ENCODE measurements at regions not wholly inside any gene's neighbourhood (a gene's known extent, or its start where the extent isn't known, plus 50 kb on each side); places are given as distances from the start of the nearest gene placed in this dataset.

DNA sequence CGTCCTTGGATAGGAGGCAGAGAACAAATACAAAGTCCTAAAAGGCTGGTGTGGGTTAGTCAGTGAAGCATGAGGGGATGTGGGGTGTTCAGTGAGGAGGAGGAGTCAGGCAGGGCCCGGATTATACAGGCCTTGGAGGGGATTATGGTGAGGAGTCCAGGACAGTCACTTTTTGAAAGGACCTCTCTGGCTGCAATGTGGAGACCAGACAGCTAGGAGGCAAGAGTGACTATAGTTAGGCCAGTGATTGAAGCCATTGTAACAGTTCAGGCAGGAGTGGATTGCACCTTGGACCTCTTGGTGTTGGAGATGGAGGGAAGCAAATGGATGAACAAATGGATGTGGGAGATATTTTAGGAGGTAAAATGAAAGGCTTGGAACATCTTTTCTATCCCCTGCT is 115.8 kb downstream of the C1orf94 start:
- no peaks in the 10 kb centered on the region for H3K36me3 ChIP-seq
- no peak for TF ChIP-seq EP300 (IDR thresholded peaks at IDR 0.05)
- no peak for TF ChIP-seq POLR2A (IDR thresholded peaks at IDR 0.05)
- TF ChIP-seq, protein P1, sequence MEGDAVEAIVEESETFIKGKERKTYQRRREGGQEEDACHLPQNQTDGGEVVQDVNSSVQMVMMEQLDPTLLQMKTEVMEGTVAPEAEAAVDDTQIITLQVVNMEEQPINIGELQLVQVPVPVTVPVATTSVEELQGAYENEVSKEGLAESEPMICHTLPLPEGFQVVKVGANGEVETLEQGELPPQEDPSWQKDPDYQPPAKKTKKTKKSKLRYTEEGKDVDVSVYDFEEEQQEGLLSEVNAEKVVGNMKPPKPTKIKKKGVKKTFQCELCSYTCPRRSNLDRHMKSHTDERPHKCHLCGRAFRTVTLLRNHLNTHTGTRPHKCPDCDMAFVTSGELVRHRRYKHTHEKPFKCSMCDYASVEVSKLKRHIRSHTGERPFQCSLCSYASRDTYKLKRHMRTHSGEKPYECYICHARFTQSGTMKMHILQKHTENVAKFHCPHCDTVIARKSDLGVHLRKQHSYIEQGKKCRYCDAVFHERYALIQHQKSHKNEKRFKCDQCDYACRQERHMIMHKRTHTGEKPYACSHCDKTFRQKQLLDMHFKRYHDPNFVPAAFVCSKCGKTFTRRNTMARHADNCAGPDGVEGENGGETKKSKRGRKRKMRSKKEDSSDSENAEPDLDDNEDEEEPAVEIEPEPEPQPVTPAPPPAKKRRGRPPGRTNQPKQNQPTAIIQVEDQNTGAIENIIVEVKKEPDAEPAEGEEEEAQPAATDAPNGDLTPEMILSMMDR (IDR thresholded peaks at IDR 0.05) = no peak
- 54 to 60% methylated on average over 2 of the region's 2 CpGs for WGBS, 2 donors
- H3K27me3 ChIP-seq = no peaks in the 10 kb centered on the region
- no peak overlapping the region for H3K27ac ChIP-seq
- H3K4me1 ChIP-seq = no peaks in the 10 kb centered on the region
- DNase-seq (ENCODE audit: low spot score in 2 of 2) = no peak
- H3K4me3 ChIP-seq = no peak overlapping the region
- no peaks in the 10 kb centered on the region for H3K9me3 ChIP-seq

DNA sequence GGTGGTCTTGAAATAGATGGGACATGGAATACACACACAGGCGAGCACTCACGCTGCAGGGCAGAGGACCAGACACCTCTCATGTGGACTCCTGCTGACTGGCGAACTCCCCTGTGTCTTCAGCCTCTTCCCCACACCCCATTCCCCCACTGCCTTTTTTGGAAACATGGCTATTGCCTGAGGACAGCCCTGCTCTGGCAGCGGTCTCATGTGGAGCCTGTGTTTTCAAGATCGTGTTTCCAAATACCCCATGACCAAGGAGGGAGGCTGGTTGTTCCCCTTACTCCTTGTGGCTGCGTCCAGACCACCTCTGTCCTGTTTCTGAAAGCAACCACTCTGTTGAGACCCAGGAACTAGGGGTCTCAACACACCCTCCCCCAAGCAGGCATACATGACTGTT is 119.4 kb downstream of the C1orf94 start:
- Histone ChIP-seq H3K4me1 (no peaks in the 10 kb centered on the region), H3K27me3 (no peaks in the 10 kb centered on the region), H3K9me3 (no peaks in the 10 kb centered on the region), H3K36me3 (no peaks in the 10 kb centered on the region), H3K27ac (no peak overlapping the region), H3K4me3 (no peak overlapping the region)
- no peak for DNase-seq (ENCODE audit: low spot score in 2 of 2)
- TF ChIP-seq, protein P1 (IDR thresholded peaks at IDR 0.05) = no peak
- TF ChIP-seq EP300 (IDR thresholded peaks at IDR 0.05) = no peak
- no peak for TF ChIP-seq POLR2A (IDR thresholded peaks at IDR 0.05)
- 75 to 77% methylated on average over 6 of the region's 6 CpGs for WGBS, 2 donors

DNA sequence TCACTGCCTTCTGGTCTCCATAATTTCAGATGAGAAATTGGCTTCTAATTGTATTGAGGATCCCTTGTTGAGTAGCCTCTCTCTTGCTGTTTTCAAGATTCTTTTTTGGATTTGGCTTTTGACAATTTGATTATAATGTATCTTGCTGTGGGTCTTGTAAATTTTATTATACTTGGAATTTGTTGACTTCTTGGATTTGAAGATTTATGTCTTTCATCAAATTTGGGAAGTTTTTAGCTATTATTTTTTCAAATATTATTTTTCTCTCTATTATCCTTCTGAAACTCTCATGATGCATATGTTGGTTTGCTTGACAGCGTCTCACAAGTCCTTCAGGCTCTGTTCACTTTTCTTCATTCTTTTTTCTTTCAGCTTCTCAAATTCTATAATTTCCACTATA is 126.1 kb downstream of the C1orf94 start:
- Histone ChIP-seq H3K27me3 (no peaks in the 10 kb centered on the region), H3K9me3 (peaks cover 0 to 31% (median 0%) of the 10 kb centered on the region in 4 donors), H3K4me3 (no peak overlapping the region), H3K4me1 (no peaks in the 10 kb centered on the region), H3K36me3 (no peaks in the 10 kb centered on the region), H3K27ac (no peak overlapping the region)
- WGBS, 2 donors = 88 to 92% methylated on average over 1 of the region's 1 CpG
- TF ChIP-seq, protein P1 (IDR thresholded peaks at IDR 0.05) = no peak
- TF ChIP-seq POLR2A (IDR thresholded peaks at IDR 0.05) = no peak
- TF ChIP-seq EP300 (IDR thresholded peaks at IDR 0.05) = no peak
- DNase-seq (ENCODE audit: low spot score in 2 of 2) = no peak

DNA sequence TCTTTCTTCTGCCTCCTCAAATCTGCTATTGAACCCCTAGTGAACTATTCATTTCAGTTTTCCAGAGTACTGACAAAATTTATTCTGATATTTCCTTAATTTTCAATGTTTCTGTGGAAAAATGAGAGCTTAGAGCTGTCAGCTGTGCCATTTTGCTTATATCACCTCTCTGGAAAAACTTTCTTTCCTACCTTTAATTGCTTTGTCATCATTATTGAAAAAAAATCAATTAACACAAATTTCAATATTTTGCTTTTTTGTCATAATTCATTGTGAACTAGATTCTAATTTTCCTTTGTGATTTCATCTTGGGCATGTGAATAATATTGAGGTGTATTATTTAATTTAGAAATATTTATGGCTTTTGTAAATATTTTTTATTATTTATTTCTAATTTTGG is 126.5 kb downstream of the C1orf94 start:
- no peak for TF ChIP-seq EP300 (IDR thresholded peaks at IDR 0.05)
- TF ChIP-seq, protein P1 (IDR thresholded peaks at IDR 0.05) = no peak
- TF ChIP-seq POLR2A (IDR thresholded peaks at IDR 0.05) = no peak
- H3K27ac ChIP-seq = no peak overlapping the region
- H3K4me1 ChIP-seq = no peaks in the 10 kb centered on the region
- no peaks in the 10 kb centered on the region for H3K36me3 ChIP-seq
- no peak for DNase-seq (ENCODE audit: low spot score in 2 of 2)
- no peaks in the 10 kb centered on the region for H3K27me3 ChIP-seq
- H3K4me3 ChIP-seq = no peak overlapping the region
- peaks cover 0 to 31% (median 0%) of the 10 kb centered on the region in 4 donors for H3K9me3 ChIP-seq

DNA sequence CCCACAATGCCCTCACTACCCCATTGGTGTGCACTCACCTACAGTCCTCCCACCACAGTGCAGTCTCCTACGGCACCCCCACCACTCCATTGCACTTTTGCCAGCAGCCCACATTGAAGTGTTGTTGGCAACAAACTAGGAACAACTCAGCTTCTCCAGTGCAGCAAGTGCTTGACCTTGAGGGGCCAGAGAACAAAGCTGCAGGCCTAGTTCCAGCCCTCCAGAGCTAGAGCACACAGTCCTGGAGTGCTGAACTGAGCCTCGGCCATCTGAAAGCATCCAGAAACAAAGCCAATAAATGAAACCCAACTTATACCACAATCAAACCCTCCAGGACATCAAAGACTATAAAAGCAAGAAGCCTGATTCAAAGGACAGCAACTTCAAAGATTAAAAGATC is 129.9 kb downstream of the C1orf94 start:
- H3K27ac ChIP-seq = no peak overlapping the region
- H3K4me3 ChIP-seq = no peak overlapping the region
- TF ChIP-seq EP300 (IDR thresholded peaks at IDR 0.05) (no peak), POLR2A (IDR thresholded peaks at IDR 0.05) (no peak)
- TF ChIP-seq, protein P1 (IDR thresholded peaks at IDR 0.05) = no peak
- 58 to 66% methylated on average over 2 of the region's 2 CpGs for WGBS, 2 donors
- no peaks in the 10 kb centered on the region for H3K36me3 ChIP-seq
- H3K4me1 ChIP-seq = no peaks in the 10 kb centered on the region
- no peaks in the 10 kb centered on the region for H3K27me3 ChIP-seq
- peaks cover 0 to 40% (median 0%) of the 10 kb centered on the region in 4 donors for H3K9me3 ChIP-seq
- no peak for DNase-seq (ENCODE audit: low spot score in 2 of 2)
